Activated naive CD8-positive, alpha-beta T cell (primary cell): ENCODE measurements at regions not wholly inside any gene's neighbourhood (a gene's known extent, or its start where the extent isn't known, plus 50 kb on each side); places are given as distances from the start of the nearest gene placed in this dataset.
"Not testable (repeated sequence)": the region's sequence is repeated elsewhere in the genome, so short reads cannot be mapped to it uniquely, and the experiment has no call there.

Experiments
- H3K27ac Mint-ChIP-seq: one replicate; pipeline ENCODE4 v1.8.0; 2021; ENCODE audit warnings: mixed read lengths
- H3K27me3 Mint-ChIP-seq: one replicate; pipeline ENCODE4 v1.8.0; 2021; ENCODE audit warnings: mixed read lengths
- H3K36me3 Mint-ChIP-seq: one replicate; pipeline ENCODE4 v1.8.0; 2021; ENCODE audit warnings: mixed read lengths
- H3K4me1 Mint-ChIP-seq: one replicate; pipeline ENCODE4 v1.8.0; 2021; ENCODE audit warnings: low read depth, mixed read lengths
- H3K4me3 Mint-ChIP-seq: one replicate; pipeline ENCODE4 v1.8.0; 2021; ENCODE audit warnings: mild to moderate bottlenecking, mixed read lengths
- H3K9me3 Mint-ChIP-seq: one replicate; pipeline ENCODE4 v1.8.0; 2021; ENCODE audit warnings: low read depth, mixed read lengths

DNA sequence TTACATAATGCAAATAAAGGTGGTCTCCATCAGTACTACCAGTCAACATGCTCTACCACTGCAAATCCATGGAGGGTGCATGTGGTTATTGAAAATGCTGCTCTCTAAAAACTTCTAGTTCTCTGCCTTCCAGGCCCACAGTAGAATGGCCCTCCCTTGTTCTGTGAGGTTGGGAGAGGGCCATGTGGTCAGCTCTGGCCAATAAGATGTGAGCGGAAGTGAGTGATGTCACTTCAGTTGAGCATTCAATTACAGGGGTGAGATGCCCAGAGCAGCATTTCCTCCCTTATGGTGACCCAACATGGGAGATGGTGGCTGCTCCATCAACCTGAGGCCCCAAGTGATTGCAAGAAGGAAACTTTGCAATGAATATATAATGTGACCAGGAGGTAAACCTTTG lies 148.8 kb downstream of the CPEB2 start:
- Mint-ChIP-seq H3K4me3 (no peak overlapping the region), H3K27ac (no peak overlapping the region), H3K9me3 (peaks cover 3% of the 10 kb centered on the region), H3K4me1 (no peaks in the 10 kb centered on the region), H3K27me3 (peaks cover 7% of the 10 kb centered on the region), H3K36me3 (no peaks in the 10 kb centered on the region)

DNA sequence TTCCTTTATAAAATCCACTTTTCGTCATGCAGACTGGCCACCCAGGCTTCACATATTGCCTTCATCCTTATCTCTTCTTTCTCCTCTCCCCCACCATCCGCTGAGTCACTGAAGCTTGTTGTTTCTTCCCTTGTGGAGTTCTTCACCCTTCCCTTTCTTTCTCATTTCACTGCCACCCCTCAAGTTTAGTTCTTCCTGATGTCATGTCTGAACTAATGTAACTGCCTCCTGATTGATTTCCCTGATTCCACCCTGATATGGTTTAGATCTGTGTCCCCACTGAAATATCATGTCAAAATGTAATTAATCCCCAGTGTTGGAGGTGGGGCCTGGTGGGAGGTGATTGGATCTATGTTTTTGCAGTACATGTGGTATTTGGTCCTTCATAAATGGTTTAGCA lies 151.4 kb downstream of the CPEB2 start:
- Mint-ChIP-seq H3K4me1 (no peaks in the 10 kb centered on the region), H3K27me3 (peaks cover 6% of the 10 kb centered on the region), H3K9me3 (peaks cover 6% of the 10 kb centered on the region), H3K27ac (no peak overlapping the region), H3K36me3 (no peaks in the 10 kb centered on the region), H3K4me3 (no peak overlapping the region)

DNA sequence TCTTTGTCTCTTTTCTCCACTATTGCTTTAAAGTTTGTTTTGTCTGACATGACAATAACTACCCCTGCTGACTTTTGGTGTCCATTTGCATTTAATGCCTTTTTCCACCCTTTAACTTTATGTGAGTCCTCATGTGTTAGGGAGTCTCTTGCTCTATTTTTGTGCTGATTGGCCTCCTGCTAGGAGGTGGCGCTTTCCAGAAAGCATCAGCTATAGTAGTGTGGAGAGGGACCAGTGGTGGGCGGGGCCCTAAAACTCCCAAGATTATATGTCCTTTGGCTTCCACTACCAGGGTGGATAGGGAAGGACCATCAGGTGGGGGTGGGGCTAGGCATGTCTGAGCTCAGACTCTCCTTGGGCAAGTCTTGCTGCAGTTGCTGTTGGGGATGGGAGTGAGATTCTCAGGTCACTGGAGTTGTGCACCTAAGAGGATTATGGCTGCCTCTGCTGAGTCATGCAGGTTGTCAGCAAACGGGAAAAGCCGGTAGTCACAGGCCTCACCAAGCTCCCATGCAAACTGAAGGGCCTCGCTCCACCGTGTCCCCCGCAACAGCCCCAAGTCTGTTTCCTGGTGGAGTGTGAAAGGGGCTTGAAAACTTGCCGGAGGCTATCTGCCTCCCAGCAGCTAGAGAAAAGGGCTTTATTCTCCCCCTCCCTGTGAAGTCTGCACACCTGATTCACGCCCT lies 156.3 kb downstream of the CPEB2 start:
- H3K27me3 Mint-ChIP-seq = peaks cover 10% of the 10 kb centered on the region
- H3K36me3 Mint-ChIP-seq = no peaks in the 10 kb centered on the region
- H3K4me1 Mint-ChIP-seq = no peaks in the 10 kb centered on the region
- H3K4me3 Mint-ChIP-seq = no peak overlapping the region
- no peak overlapping the region for H3K27ac Mint-ChIP-seq
- peaks cover 6% of the 10 kb centered on the region for H3K9me3 Mint-ChIP-seq

DNA sequence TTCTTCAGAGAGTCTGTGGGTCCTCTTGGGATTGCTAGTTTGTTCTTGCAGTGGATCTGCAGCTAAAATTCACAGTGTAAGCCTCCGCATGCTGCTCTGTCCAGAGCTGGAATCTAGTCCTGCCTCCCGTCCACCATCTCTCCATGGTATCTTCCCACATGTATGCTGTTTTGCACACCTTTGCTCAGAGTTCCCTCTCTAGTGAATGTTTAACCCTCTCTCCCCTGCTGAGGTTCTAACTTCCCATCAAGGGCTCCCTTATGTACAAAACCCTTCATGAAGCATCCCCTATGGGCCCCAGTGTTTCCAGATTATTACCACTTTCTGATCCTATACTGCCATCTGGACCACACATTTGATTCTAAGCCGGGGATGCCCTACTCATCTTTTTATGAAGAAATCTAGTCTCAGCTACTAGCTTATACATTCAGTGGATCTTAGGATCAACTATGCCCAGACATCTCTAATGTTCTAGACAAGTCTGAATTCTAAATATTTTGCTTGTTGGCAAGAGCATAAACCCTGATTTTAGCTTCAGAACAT lies 157.3 kb downstream of the CPEB2 start:
- no peak overlapping the region for H3K27ac Mint-ChIP-seq

DNA sequence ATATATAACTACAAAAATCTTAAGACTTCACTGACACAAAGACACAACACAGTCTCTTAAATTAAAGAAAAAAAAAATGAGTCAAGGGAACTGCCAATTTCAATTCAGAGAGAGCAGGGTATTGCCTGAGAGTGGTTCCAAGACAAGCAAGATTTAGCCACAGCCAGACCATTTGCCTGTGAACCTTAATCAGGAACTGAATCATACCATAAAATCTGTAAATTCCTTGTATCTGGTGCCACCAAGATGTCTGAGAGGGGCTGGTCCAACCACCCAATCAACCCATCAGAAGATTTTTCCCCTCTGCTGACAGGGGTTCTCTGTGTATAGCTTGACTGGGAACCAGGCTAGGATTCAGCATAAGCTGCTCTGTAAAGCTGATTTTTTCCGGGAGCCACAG lies 159.2 kb downstream of the CPEB2 start:
- Mint-ChIP-seq H3K36me3 (no peaks in the 10 kb centered on the region), H3K4me3 (no peak overlapping the region), H3K4me1 (no peaks in the 10 kb centered on the region), H3K27ac (no peak overlapping the region), H3K27me3 (peaks cover 10% of the 10 kb centered on the region), H3K9me3 (peaks cover 3% of the 10 kb centered on the region)

More for the DNA sequence above, 157.3 kb downstream of the CPEB2 start:
- H3K4me1 Mint-ChIP-seq = no peaks in the 10 kb centered on the region
- H3K4me3 Mint-ChIP-seq = no peak overlapping the region
- no peaks in the 10 kb centered on the region for H3K36me3 Mint-ChIP-seq
- H3K9me3 Mint-ChIP-seq = peaks cover 6% of the 10 kb centered on the region
- H3K27me3 Mint-ChIP-seq = peaks cover 12% of the 10 kb centered on the region

DNA sequence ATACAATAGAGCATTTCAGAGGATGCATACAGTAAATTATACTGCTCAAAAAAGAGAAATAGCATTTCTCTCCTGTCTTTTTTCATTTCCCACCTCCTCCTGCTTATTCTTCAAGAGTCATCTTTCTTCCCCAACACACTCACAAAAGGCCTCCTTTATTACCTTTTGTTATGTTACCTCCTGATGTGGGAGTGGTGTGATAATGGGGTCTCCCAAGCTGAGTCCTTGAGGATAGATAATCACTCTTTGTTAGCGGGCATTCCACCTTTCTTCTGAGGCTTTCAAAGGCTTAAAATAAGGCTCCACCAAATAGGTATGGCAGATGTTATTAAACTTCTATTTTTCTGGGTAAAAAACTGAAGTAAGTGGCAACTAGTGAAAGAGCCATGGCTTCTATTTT lies 159.8 kb downstream of the CPEB2 start:
- no peaks in the 10 kb centered on the region for H3K36me3 Mint-ChIP-seq
- no peak overlapping the region for H3K27ac Mint-ChIP-seq
- H3K9me3 Mint-ChIP-seq = peaks cover 3% of the 10 kb centered on the region
- no peaks in the 10 kb centered on the region for H3K4me1 Mint-ChIP-seq
- H3K4me3 Mint-ChIP-seq = no peak overlapping the region
- H3K27me3 Mint-ChIP-seq = peaks cover 10% of the 10 kb centered on the region

DNA sequence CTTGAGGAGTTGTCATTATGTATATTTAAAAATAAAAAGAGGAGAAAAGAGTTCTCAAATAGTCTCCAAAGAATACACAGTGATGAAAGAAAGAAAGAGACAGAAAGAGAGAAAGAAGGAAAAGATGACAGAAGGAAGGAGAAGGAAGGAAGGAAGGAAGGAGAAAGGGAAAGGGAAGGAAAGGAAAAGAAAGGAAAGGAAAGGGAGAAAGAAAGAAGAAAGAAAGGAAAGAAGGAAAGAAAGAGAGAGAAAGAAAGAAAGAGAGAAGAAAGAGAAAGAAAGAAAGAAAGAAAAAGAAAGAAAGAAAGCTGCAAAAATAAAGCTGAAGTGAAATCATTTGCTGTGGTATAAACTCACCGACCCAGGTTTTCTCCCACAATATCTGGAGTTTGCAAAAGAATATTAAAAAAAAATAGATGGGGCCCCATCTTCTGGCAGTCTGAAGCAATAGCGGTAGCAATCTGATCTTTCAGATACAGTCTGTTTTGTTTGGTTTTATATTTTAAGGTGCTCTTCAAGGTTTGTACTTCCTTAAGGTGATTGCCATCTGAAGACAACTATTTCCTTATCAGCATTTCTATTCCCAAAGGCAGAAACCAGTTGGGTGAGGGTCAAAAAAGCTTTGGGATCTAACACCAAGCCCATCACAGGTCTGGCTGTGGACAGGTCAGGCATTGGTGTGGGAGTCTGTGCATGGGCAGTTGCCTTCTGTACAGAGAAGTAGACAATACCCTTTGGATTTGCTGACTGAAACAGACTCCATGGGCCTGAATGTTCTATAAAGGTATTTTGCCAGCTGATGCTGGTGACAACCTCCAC lies 160.4 kb downstream of the CPEB2 start:
- Mint-ChIP-seq H3K9me3 (no peaks in the 10 kb centered on the region), H3K36me3 (no peaks in the 10 kb centered on the region), H3K4me1 (no peaks in the 10 kb centered on the region), H3K4me3 (no peak overlapping the region), H3K27me3 (peaks cover 10% of the 10 kb centered on the region), H3K27ac (no peak overlapping the region)

DNA sequence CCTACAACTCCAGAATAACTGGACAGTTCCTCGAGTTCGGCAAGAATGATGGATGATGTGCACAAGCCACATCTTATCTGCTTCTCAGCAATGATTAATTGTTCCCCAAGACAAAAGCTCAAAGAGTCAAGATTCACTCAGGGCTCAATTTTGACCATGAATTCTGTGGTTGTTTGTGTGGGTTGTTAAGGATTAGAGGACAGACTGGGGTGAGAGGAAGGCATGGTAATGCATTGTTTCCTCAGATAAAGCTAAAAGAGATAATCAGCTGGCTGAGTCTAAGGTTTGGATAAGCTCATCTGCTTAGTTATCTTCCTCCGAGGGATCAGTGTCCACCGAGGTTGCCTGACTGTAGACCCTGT lies 161.0 kb downstream of the CPEB2 start:
- Mint-ChIP-seq H3K9me3 (no peaks in the 10 kb centered on the region), H3K27ac (no peak overlapping the region), H3K27me3 (peaks cover 13% of the 10 kb centered on the region), H3K4me1 (no peaks in the 10 kb centered on the region), H3K4me3 (no peak overlapping the region), H3K36me3 (no peaks in the 10 kb centered on the region)

DNA sequence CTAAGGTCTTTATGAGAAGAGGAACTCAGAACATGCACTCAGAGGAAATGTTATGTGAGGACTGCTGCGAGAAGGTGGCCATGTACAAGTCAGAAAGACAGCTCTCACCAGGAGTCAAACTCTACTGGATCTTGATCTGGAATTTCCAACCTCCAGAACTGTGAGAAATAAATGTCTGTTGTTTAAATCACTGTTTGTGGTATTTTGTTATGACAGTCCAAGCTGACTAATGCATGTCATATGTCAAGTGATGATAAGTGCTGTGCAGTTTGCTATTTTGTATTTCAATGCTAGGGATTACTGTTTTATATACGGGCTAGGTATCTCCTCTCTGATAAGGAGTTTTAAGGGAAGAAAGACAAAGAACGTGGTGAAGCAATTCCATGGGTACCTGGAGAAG lies 162.3 kb downstream of the CPEB2 start:
- Mint-ChIP-seq H3K27me3 (peaks cover 12% of the 10 kb centered on the region), H3K36me3 (no peaks in the 10 kb centered on the region), H3K27ac (no peak overlapping the region), H3K4me3 (no peak overlapping the region), H3K4me1 (no peaks in the 10 kb centered on the region), H3K9me3 (no peaks in the 10 kb centered on the region)

DNA sequence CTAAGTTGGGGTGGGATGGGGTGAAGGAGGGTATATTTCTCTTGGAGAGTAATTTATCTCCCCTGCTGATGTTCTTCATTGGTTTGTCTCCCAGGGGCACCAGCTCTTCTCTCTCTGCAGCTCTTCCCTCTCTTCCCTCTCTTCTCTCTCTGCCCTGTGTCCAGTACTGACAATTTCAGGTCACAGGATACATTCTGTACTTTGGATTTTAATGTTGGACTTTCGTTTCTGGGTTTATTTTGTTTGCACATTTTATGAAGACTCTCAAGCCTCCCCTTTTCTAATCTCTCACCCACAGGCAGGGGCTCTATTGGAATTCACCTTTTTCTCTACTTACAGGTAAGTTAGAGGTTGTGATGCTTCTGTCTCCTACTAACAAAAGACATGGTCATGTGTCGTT lies 165.5 kb downstream of the CPEB2 start:
- peaks cover 3% of the 10 kb centered on the region for H3K9me3 Mint-ChIP-seq
- H3K4me3 Mint-ChIP-seq = no peak overlapping the region
- no peaks in the 10 kb centered on the region for H3K36me3 Mint-ChIP-seq
- peaks cover 13% of the 10 kb centered on the region for H3K27me3 Mint-ChIP-seq
- no peak overlapping the region for H3K27ac Mint-ChIP-seq
- no peaks in the 10 kb centered on the region for H3K4me1 Mint-ChIP-seq

DNA sequence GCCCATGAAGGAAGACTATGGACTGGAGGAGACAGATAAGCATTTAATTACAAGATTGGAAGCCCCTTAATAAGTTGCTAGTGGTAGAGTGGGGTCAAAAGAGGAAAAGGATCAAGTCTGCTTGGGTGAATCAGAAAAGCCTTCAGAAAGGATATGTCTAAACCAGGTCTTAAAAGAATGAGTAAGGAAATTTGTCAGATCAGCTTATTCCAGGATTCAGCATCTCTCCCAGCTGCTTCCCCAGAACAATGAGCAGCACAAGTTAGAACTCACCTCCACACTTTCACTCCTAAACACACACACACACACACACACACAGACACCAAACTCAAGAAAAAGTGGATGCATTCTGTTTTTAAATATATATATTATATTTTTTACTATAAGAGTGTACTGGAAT lies 166.5 kb downstream of the CPEB2 start:
- Mint-ChIP-seq H3K4me3 (no peak overlapping the region), H3K27ac (no peak overlapping the region), H3K9me3 (peaks cover 3% of the 10 kb centered on the region), H3K36me3 (peaks cover 2% of the 10 kb centered on the region), H3K27me3 (peaks cover 15% of the 10 kb centered on the region), H3K4me1 (no peaks in the 10 kb centered on the region)

DNA sequence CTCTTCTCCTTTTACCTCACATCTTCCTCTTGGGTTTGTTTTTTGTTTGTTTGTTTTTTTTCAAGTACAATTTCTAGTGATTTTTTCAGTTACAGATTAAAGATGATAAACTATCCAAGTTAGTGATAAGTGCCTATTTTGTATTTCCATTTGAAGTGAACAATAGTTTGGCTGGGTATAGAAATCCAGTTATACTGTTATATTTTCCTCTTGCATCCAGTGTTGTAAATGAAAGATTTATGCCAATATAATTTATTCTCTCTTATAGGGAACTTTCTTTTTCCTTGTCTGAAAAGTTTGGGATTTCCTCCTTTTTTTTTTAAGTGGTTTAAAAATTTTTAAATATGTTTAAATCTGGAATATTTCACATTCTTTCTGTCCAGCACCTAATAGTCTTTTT lies 169.4 kb downstream of the CPEB2 start:
- H3K27me3 Mint-ChIP-seq = peaks cover 15% of the 10 kb centered on the region
- H3K4me1 Mint-ChIP-seq = no peaks in the 10 kb centered on the region
- no peak overlapping the region for H3K27ac Mint-ChIP-seq
- H3K36me3 Mint-ChIP-seq = peaks cover 2% of the 10 kb centered on the region
- peaks cover 3% of the 10 kb centered on the region for H3K9me3 Mint-ChIP-seq
- no peak overlapping the region for H3K4me3 Mint-ChIP-seq

DNA sequence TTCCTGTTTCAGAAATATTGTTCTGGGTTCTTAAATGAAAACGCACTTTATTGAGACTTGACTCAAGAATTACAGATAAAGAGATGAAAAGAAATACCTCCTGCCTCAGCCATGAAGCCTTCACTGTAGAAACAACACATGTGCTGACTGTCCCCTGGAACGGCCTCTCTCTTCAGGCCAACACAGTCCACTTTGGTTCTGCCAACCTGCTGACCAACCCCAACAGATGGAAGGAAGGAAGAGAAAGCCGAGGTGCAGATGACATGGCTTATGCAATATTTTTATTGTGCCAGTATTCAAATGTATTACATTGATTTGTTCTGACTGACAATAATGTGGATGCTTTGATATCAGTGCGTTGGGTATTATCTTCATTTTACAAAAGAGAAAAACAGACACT lies 171.0 kb downstream of the CPEB2 start:
- Mint-ChIP-seq H3K27me3 (peaks cover 11% of the 10 kb centered on the region), H3K36me3 (peaks cover 2% of the 10 kb centered on the region), H3K4me1 (no peaks in the 10 kb centered on the region), H3K4me3 (no peak overlapping the region), H3K9me3 (peaks cover 3% of the 10 kb centered on the region), H3K27ac (no peak overlapping the region)

DNA sequence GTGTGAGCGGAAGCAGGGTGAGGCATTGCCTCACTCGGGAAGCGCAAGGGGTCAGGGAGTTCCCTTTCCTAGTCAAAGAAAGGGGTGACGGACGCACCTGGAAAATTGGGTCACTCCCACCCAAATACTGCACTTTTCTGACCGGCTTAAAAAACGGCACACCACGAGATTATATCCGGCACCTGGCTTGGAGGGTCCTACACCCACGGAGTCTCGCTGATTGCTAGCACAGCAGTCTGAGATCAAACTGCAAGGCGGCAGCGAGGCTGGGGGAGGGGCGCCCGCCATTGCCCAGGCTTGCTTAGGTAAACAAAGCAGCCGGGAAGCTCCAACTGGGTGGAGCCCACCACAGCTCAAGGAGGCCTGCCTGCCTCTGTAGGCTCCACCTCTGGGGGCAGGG lies 171.9 kb downstream of the CPEB2 start:
- not testable (repeated sequence) for H3K36me3 Mint-ChIP-seq, H3K9me3 Mint-ChIP-seq, H3K4me3 Mint-ChIP-seq, H3K27ac Mint-ChIP-seq, H3K4me1 Mint-ChIP-seq
- peaks cover 11% of the 10 kb centered on the region for H3K27me3 Mint-ChIP-seq

DNA sequence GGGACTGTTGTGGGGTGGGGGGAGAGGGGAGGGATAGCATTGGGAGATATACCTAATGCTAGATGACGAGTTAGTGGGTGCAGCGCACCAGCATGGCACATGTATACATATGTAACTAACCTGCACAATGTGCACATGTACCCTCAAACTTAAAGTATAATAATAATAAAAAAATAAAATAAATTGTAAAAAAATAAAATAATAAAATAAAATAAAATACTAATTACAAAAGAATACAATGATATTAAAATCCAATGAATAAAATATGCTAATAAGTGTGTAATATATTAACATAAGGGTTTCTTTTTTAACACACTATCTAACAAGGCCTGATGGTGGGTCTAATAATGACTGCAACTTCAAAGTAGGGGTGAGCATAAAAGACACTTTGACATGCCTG lies 177.6 kb downstream of the CPEB2 start:
- not testable (repeated sequence) for H3K9me3 Mint-ChIP-seq, H3K27ac Mint-ChIP-seq, H3K4me3 Mint-ChIP-seq, H3K36me3 Mint-ChIP-seq, H3K27me3 Mint-ChIP-seq
- H3K4me1 Mint-ChIP-seq = peaks cover 12% of the 10 kb centered on the region
